GM12865 (cell line): ENCODE measurements at regions not wholly inside any gene's neighbourhood (a gene's known extent, or its start where the extent isn't known, plus 50 kb on each side); places are given as distances from the start of the nearest gene placed in this dataset.
"Not testable (repeated sequence)": the region's sequence is repeated elsewhere in the genome, so short reads cannot be mapped to it uniquely, and the experiment has no call there.

ENCODE experiments used
- DNase-seq: peaks from one replicate; pipeline ENCODE4 v3.0.0; 2010; ENCODE audit warnings: low read depth
- H3K4me3 ChIP-seq: 2 replicates; pipeline ENCODE4 v1.5.1; 2011; ENCODE audit warnings: mild to moderate bottlenecking, low read depth, low read length, control low read depth
- CTCF ChIP-seq: IDR thresholded peaks from 2 replicates; pipeline ENCODE4 v1.5.1; 2011; ENCODE audit warnings: low read length, control low read depth, low read depth, inconsistent platforms; ENCODE audit not compliant: insufficient read depth; ENCODE audit errors: missing control alignments

DNA sequence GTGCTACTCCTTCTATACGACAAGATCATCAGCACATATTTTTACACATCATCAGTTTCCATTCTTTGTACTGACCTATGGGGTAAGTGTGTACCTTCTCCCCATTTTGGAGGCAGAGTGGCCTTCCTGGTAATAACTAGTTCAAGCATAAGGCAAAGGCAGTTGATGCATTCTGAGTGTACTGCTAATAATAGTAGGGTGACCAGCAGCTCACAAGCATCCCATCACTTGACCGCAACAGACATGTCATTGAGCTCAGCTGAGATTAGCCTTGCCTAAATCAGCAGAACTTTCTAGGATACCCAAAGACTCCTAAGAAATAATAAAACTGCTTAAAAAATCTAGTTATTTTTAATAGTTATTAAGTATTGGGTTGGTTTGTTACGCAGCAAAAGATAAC lies 329.8 kb upstream of the FRG2C start:
- DNase-seq: no peak
- no peak for TF ChIP-seq CTCF
- H3K4me3 ChIP-seq: no peak overlapping the region

GRCh38 chr3:75337226-75337900 lies 326.8 kb upstream of the FRG2C start:
- peak; percentile 63 for DNase-seq
- no peak for TF ChIP-seq CTCF
- H3K4me3 ChIP-seq: no peak overlapping the region

DNA sequence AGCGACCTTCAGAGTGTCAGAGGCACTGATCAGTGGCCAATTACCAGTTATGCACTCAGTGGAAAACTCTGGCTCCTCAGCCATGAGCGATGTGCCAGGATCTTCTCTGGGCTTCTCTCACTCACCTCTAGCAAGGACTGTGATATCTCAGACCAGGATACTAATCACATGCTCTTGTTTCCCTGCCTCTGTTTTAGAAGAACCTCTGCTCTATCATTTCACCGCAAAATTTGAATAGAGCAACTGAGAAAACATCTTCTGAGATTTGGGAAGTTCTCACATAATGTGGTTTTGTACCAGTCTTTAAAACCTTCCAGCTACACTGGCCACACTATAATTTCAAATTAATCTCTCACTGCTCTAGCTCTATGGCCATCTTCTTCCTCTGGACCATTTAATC lies 325.8 kb upstream of the FRG2C start:
- DNase-seq: peak; percentile 54
- no peak for TF ChIP-seq CTCF
- H3K4me3 ChIP-seq: peak overlapping the region; percentile 2; the same call in 1 of the 2 replicates

DNA sequence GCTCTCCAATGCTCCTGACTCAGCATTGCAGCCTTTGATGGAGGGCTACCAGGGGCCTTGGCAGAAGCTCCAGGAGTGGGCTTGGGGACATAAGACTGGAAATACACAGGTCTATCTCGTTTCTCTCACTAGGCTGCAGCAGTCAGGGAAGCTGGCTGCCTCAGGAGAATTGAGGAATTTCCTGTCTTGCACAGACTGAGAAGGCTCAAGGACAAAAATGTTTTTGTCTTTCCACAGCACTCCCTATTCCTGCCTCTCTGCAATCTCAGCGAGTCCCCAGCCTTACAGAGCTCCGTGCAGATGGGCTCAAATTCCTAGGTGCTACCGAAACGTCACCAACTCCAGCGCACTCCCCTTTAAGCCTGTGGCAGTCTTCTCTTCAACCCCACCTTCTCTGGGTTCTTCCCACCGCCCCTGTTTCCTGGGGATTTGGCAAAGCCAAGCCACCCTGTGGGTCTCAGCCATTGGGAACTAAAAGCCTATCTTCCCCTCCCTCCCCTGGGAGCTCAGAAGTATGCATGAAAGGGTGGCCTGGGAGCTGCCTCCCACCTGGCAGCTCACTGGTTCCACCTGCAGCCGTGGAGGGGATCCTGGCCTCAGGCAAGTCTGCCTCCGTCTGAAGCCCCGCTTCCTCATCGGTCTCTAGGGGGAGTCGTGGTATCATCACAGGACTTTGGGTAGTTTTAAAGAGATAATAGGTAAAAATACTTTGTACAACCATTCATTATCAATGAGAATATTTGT lies 322.6 kb upstream of the FRG2C start:
- no peak for TF ChIP-seq CTCF
- peak; percentile 16 for DNase-seq
- H3K4me3 ChIP-seq: no peak overlapping the region

GRCh38 chr3:75342425-75342824 lies 321.7 kb upstream of the FRG2C start:
- no peak for DNase-seq
- no peak for TF ChIP-seq CTCF
- H3K4me3 ChIP-seq: no peak overlapping the region

DNA sequence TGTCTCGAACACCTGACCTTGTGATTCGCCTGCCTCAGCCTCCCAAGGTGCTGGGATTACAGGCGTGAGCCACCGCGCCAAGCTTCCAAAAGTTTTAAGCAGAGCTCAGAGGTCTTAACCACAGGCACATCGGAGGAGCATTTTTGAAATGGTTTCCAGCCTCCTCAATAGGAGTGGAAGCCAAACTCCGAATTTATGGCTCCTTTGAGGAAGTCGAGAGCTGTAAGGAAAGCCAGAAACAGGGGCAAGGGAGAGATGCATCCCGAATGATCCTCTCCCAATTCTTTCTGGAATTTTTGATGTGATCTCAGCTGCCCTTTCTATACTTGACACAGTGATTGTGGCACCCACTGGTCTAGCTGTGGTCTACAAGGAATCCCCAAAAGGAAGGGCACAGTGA lies 313.6 kb upstream of the FRG2C start:
- not testable (repeated sequence) for H3K4me3 ChIP-seq, DNase-seq

- not testable (repeated sequence) for H3K4me3 ChIP-seq
- TF ChIP-seq CTCF: peak; percentile 31
- DNase-seq: peak; percentile 73
These were observed 301.9 kb upstream of the FRG2C start for GRCh38 chr3:75362086-75362784.

DNA sequence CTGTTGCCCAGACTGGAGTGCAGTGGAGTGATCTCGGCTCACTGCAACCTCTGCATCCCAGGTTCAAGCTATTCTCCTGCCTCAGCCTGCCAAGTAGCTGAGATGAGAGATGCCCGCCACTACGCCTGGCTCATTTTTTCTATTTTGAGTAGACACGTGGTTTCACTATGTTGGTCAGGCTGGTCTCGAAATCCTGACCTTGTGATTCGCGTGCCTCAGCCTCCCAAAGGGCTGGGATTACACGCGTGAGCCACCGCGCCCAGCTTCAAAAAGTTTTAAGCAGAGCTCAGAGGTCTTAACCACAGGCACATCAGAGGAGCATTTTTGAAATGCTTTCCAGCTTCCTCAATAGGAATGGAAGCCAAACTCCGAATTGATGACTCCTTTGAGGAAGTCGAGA lies 291.2 kb upstream of the FRG2C start:
- H3K4me3 ChIP-seq, DNase-seq: not testable (repeated sequence)

DNA sequence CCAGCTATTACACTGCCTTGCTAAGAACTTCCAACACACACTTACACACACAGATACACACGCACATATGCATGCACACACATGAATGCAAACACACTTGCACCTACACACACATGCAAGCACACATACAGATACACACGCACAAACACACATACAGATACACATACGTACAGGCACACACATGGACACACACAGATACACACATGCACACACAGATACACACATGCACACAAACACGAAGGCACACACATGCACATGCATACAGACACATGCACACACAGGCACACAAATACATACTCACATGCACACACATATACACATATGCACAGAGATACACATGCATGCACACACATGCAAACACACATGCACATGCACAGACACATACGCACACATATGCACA lies 284.3 kb upstream of the FRG2C start:
- not testable (repeated sequence) for DNase-seq, H3K4me3 ChIP-seq
